HepG2 (cell line): ENCODE measurements at regions not wholly inside any gene's neighbourhood (a gene's known extent, or its start where the extent isn't known, plus 50 kb on each side); places are given as distances from the start of the nearest gene placed in this dataset.

ENCODE experiments used
- ATAC-seq: fragments of 200-7000 bp; cut with Tn5 transposase; 3 replicates; pipeline ENCODE4 v1.9.1; 2020; ENCODE audit warnings: mild to moderate bottlenecking, moderate library complexity
- BruUV-seq: library from RNA; stranded (reverse); fragments of 400-500 nt; replicated peaks from 2 replicates; lab custom pipeline; 2021; lab: Mats Ljungman, UMichigan
- CTCF ChIA-PET: fragments of 300-600 bp; formaldehyde crosslinking; extraction: SDS; loops from one replicate; lab custom pipeline; 2021; ENCODE audit warnings: low total read pairs, inconsistent platforms, low intra/inter-chr PET ratio; lab: Yijun Ruan, JAX
- POLR2A ChIA-PET: fragments of 350-600 bp; sonication (Branson Sonifier 250); formaldehyde crosslinking; loops from one replicate; lab custom pipeline; 2020; ENCODE audit warnings: antibody characterized with exemption, inconsistent platforms; lab: Yijun Ruan, JAX
- DNase-seq: peaks from one replicate; pipeline ENCODE4 v3.0.0-alpha.2; 2015; ENCODE audit warnings: low spot score
- FAIRE-seq: peaks from 3 replicates; lab custom pipeline; 2011; peaks lifted over from hg19 to GRCh38; lab: Jason Lieb, UNC
- H2AFZ ChIP-seq: one replicate; pipeline ENCODE4 v1.6.1; 2011; ENCODE audit warnings: low read length, inconsistent platforms
- H3K27ac ChIP-seq: fragments of 300-600 bp; 3 replicates; pipeline ENCODE4 v1.8.0; 2011; ENCODE audit warnings: mixed run types, mild to moderate bottlenecking, mixed read lengths, low read length, inconsistent platforms; ENCODE audit not compliant: insufficient read depth; ENCODE audit errors: extremely low read length
- H3K27me3 ChIP-seq, 2 experiments: fragments of 200-600 bp in 1 of 2; 2 replicates in 1 of 2; 3 replicates in 1 of 2; pipeline versions ENCODE4 v1.6.0 to v1.8.0; 2011; ENCODE audit warnings: low read length in 2 of 2, mild to moderate bottlenecking in 2 of 2, moderate library complexity in 2 of 2, inconsistent platforms in 1 of 2; ENCODE audit not compliant: insufficient read depth in 2 of 2, control insufficient read depth in 1 of 2
- H3K36me3 ChIP-seq, 2 experiments: fragments of 200-600 bp in 1 of 2; replicated peaks in 1 of 2; 2 replicates in 1 of 2; 3 replicates in 1 of 2; pipeline versions ENCODE4 v1.5.1 to v1.8.0; 2011; ENCODE audit warnings: low read length in 2 of 2, inconsistent platforms in 1 of 2; ENCODE audit not compliant: insufficient read depth in 2 of 2, control insufficient read depth in 1 of 2
- H3K4me1 ChIP-seq: 2 replicates; pipeline ENCODE4 v1.5.1; 2012; ENCODE audit warnings: low read length, inconsistent platforms; ENCODE audit not compliant: insufficient read depth
- H3K4me2 ChIP-seq: 2 replicates; pipeline ENCODE4 v1.6.0; 2011; ENCODE audit warnings: low read depth, low read length, inconsistent platforms
- H3K4me3 ChIP-seq, 3 experiments: fragments of 200-600 bp in 1 of 3; sonication (generic), shearing (Covaris generic) in 1 of 3; replicated peaks in 1 of 3; 2 replicates each; pipeline ENCODE4 v1.5.1; 2011 to 2016; ENCODE audit warnings: low read length in 3 of 3, inconsistent platforms in 2 of 3, low read depth in 2 of 3, mild to moderate bottlenecking in 2 of 3, control low read depth in 1 of 3, mixed read lengths in 1 of 3; ENCODE audit not compliant: insufficient read depth in 1 of 3
- H3K79me2 ChIP-seq: one replicate; pipeline ENCODE4 v1.6.1; 2011; ENCODE audit warnings: low read length, inconsistent platforms; ENCODE audit not compliant: insufficient read depth
- H3K9ac ChIP-seq: 2 replicates; pipeline ENCODE4 v1.6.0; 2011; ENCODE audit warnings: mild to moderate bottlenecking, low read depth, low read length, inconsistent platforms; ENCODE audit not compliant: insufficient read depth
- H3K9me3 ChIP-seq: 2 replicates; pipeline ENCODE4 v1.5.1; 2012; ENCODE audit warnings: mild to moderate bottlenecking, low read length
- H4K20me1 ChIP-seq: 2 replicates; pipeline ENCODE4 v1.6.0; 2011; ENCODE audit warnings: inconsistent platforms, mild to moderate bottlenecking, low read length, moderate library complexity; ENCODE audit not compliant: insufficient read depth
- ATM ChIP-seq: fragments of 450-650 bp; IDR thresholded peaks from 2 replicates; pipeline ENCODE4 v1.7.1; 2017; ENCODE audit warnings: mild to moderate bottlenecking, borderline replicate concordance
- BCL6 ChIP-seq: IDR thresholded peaks from 2 replicates; pipeline ENCODE4 v1.6.1; 2016; ENCODE audit warnings: missing genetic modification reagents, missing compliant biosample characterization
- FOSL2 ChIP-seq: sonication (generic); formaldehyde crosslinking; IDR thresholded peaks from 2 replicates; pipeline ENCODE4 v1.4.0; 2020; ENCODE audit warnings: missing genetic modification reagents
- HNRNPLL ChIP-seq: fragments of 200-400 bp; formaldehyde crosslinking; IDR thresholded peaks from 2 replicates; pipeline ENCODE4 v1.6.1; 2017; ENCODE audit warnings: mild to moderate bottlenecking, low read depth, low read length; ENCODE audit not compliant: poor library complexity, severe bottlenecking
- KDM3A ChIP-seq: IDR thresholded peaks from 2 replicates; pipeline ENCODE4 v1.6.1; 2018; ENCODE audit warnings: low read depth, missing compliant biosample characterization
- POLR2G ChIP-seq: fragments of 200-400 bp; formaldehyde crosslinking; IDR thresholded peaks from 2 replicates; pipeline ENCODE4 v1.6.1; 2018; ENCODE audit warnings: mild to moderate bottlenecking, low read depth, low read length, moderate library complexity
- SP4 ChIP-seq: sonication (generic); formaldehyde crosslinking; IDR thresholded peaks from 2 replicates; pipeline ENCODE4 v1.8.1; 2023; ENCODE audit warnings: mild to moderate bottlenecking, missing genetic modification reagents
- TAF1 ChIP-seq: sonication (generic); formaldehyde crosslinking; IDR thresholded peaks from 2 replicates; pipeline ENCODE4 v1.4.0; 2020; ENCODE audit warnings: missing genetic modification reagents
- ZNF326 ChIP-seq: sonication (generic); formaldehyde crosslinking; IDR thresholded peaks from 2 replicates; pipeline ENCODE4 v1.4.0; 2020; ENCODE audit warnings: missing genetic modification reagents, borderline replicate concordance
- WGBS: methylation state at CpG from one replicate; pipeline ENCODE4 v1.1.6; 2017; ENCODE audit warnings: low lambda C conversion rate; 5-methylcytosine and 5-hydroxymethylcytosine counted together
- in situ Hi-C: cut with HindIII; loops from 2 replicates; pipeline ENCODE4 v1.10.0; 2017; ENCODE audit warnings: low pct_unique_long_range_greater_than_20kb; ENCODE audit not compliant: extremely low pct_ligation_motif_present
- intact Hi-C: fragments of 100-400 bp; cut with micrococcal nuclease; formaldehyde crosslinking; loops from one replicate; pipeline ENCODE4 v1.10.0; 2022; ENCODE audit not compliant: unreplicated experiment
- TF ChIP-seq, protein P1 (sequence below), 2 experiments: sonication (generic) in 1 of 2; formaldehyde crosslinking in 1 of 2; IDR thresholded peaks; 2 replicates each; pipeline versions ENCODE4 v1.5.1 to v1.6.1; 2011 to 2020; ENCODE audit warnings: borderline replicate concordance in 1 of 2, low read depth in 1 of 2, low read length in 1 of 2, mild to moderate bottlenecking in 1 of 2, missing genetic modification reagents in 1 of 2, moderate library complexity in 1 of 2
- TF ChIP-seq, protein P2 (sequence below): sonication (generic); formaldehyde crosslinking; IDR thresholded peaks from 2 replicates; pipeline ENCODE4 v1.4.0; 2020; ENCODE audit warnings: mild to moderate bottlenecking, missing genetic modification reagents

DNA sequence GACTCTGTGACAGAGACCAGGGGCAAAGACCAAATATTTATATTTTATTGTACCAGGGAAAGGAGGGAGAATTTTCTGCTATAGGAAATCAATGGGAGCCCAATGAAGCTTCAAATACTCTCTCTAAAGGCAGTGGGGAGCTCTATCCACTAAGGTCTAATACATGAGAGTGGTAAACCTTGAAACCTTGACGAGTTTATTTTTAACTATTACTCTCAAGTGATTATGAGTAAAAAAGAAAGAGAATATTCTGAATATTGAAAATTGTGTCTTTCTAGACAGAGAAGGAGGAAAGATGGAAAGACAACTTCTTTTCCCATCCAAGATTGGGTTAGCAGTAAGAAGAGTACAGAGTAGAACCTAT lies 1722.1 kb upstream of the SEL1L start:
- no peak overlapping the region for H3K4me2 ChIP-seq
- no peaks in the 10 kb centered on the region for H3K4me1 ChIP-seq
- in situ Hi-C loops (no loop called here), intact Hi-C loops (no loop called here)
- no peak for ATAC-seq
- H2AFZ ChIP-seq, result no peak overlapping the region
- no TSS peak for BruUV-seq
- no peaks in the 10 kb centered on the region for H4K20me1 ChIP-seq
- no peaks in the 10 kb centered on the region for H3K79me2 ChIP-seq
- no peak overlapping the region for H3K9ac ChIP-seq
- H3K4me3 ChIP-seq, result no peak overlapping the region
- CTCF ChIA-PET, result no interaction called here
- FAIRE-seq, result no peak
- H3K27ac ChIP-seq, result no peak overlapping the region
- POLR2A ChIA-PET, result no interaction called here
- peaks cover 39% of the 10 kb centered on the region; the same call in 1 of the 2 replicates for H3K9me3 ChIP-seq
- DNase-seq, result no peak
- 4% methylated on average over 1 of the region's 1 CpG for WGBS
- H3K36me3 ChIP-seq, result no peaks in the 10 kb centered on the region
- TF ChIP-seq, protein P1, sequence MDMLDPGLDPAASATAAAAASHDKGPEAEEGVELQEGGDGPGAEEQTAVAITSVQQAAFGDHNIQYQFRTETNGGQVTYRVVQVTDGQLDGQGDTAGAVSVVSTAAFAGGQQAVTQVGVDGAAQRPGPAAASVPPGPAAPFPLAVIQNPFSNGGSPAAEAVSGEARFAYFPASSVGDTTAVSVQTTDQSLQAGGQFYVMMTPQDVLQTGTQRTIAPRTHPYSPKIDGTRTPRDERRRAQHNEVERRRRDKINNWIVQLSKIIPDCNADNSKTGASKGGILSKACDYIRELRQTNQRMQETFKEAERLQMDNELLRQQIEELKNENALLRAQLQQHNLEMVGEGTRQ (IDR thresholded peaks at IDR 0.05; ENCODE audit: low read depth, low read length), result no peak
- TF ChIP-seq, protein P1 (CRISPR knock-in tag; IDR thresholded peaks at IDR 0.05; ENCODE audit: borderline replicate concordance), result no peak
- TF ChIP-seq BCL6 (CRISPR knock-in tag) (no peak), HNRNPLL (no peak), POLR2G (no peak), TAF1 (CRISPR knock-in tag) (no peak), KDM3A (CRISPR knock-in tag) (no peak), ZNF326 (no peak), SP4 (CRISPR knock-in tag) (no peak), ATM (no peak), FOSL2 (CRISPR knock-in tag) (no peak)
- TF ChIP-seq, protein P2, sequence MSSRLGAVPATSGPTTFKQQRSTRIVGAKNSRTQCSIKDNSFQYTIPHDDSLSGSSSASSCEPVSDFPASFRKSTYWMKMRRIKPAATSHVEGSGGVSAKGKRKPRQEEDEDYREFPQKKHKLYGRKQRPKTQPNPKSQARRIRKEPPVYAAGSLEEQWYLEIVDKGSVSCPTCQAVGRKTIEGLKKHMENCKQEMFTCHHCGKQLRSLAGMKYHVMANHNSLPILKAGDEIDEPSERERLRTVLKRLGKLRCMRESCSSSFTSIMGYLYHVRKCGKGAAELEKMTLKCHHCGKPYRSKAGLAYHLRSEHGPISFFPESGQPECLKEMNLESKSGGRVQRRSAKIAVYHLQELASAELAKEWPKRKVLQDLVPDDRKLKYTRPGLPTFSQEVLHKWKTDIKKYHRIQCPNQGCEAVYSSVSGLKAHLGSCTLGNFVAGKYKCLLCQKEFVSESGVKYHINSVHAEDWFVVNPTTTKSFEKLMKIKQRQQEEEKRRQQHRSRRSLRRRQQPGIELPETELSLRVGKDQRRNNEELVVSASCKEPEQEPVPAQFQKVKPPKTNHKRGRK (CRISPR knock-in tag), result no peak
- no peaks in the 10 kb centered on the region for H3K27me3 ChIP-seq
